ENCODE measurements at regions not wholly inside any gene's neighbourhood (a gene's known extent, or its start where the extent isn't known, plus 50 kb on each side); places are given as distances from the start of the nearest gene placed in this dataset.

GRCh38 chr3:176937541-176937940 lies 259.7 kb downstream of the TBL1XR1 start:
- TF ChIP-seq CTCF (IDR thresholded peaks at IDR 0.05; ENCODE audit: insufficient read depth, low read depth, low read length) (no peak), EZH2 (IDR thresholded peaks at IDR 0.05; ENCODE audit: insufficient read depth, low read length) (no peak)

Measured in astrocyte (in vitro differentiated cells and primary cell).